AG09319 (cell line): ENCODE measurements at regions not wholly inside any gene's neighbourhood (a gene's known extent, or its start where the extent isn't known, plus 50 kb on each side); places are given as distances from the start of the nearest gene placed in this dataset.

Experiments used
- DNase-seq: peaks from one replicate; pipeline ENCODE4 v3.0.0-alpha.2; 2010; ENCODE audit warnings: low read depth; ENCODE audit errors: extremely low read depth
- TF ChIP-seq, protein P1 (sequence below): IDR thresholded peaks from 2 replicates; pipeline ENCODE4 v1.5.1; 2011; ENCODE audit warnings: low read depth, mild to moderate bottlenecking, inconsistent platforms, low read length, moderate library complexity

- DNase-seq = no peak
- TF ChIP-seq, protein P1, sequence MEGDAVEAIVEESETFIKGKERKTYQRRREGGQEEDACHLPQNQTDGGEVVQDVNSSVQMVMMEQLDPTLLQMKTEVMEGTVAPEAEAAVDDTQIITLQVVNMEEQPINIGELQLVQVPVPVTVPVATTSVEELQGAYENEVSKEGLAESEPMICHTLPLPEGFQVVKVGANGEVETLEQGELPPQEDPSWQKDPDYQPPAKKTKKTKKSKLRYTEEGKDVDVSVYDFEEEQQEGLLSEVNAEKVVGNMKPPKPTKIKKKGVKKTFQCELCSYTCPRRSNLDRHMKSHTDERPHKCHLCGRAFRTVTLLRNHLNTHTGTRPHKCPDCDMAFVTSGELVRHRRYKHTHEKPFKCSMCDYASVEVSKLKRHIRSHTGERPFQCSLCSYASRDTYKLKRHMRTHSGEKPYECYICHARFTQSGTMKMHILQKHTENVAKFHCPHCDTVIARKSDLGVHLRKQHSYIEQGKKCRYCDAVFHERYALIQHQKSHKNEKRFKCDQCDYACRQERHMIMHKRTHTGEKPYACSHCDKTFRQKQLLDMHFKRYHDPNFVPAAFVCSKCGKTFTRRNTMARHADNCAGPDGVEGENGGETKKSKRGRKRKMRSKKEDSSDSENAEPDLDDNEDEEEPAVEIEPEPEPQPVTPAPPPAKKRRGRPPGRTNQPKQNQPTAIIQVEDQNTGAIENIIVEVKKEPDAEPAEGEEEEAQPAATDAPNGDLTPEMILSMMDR = no peak
These were observed 128.0 kb downstream of the BARX2 start for GRCh38 chr11:129503646-129504045.

DNA sequence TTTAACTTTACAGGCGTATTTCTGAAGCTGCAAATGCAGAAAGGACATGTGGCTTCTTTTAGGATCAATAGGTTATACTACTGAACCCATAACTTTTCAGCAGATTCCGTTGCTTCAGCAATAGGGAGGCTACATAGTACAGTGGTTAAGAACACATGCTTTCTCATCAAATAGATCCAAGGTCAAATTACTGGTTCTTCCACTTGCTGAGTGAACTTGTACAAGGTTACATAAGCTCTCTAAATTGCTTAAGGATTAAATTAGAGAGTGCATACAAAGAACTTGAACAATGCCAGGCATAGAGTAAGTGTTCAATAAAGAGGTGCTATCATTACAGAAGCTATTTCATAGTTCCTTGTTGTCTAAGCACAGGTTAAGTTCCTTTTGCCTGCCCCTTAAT is 129.6 kb downstream of the BARX2 start:
- TF ChIP-seq, protein P1 = no peak
- no peak for DNase-seq

GRCh38 chr11:129508163-129508562 is 132.5 kb downstream of the BARX2 start:
- TF ChIP-seq, protein P1 = no peak
- no peak for DNase-seq

- DNase-seq = no peak
- TF ChIP-seq, protein P1 = no peak
These were observed 152.6 kb downstream of the BARX2 start for GRCh38 chr11:129528296-129528695.

DNA sequence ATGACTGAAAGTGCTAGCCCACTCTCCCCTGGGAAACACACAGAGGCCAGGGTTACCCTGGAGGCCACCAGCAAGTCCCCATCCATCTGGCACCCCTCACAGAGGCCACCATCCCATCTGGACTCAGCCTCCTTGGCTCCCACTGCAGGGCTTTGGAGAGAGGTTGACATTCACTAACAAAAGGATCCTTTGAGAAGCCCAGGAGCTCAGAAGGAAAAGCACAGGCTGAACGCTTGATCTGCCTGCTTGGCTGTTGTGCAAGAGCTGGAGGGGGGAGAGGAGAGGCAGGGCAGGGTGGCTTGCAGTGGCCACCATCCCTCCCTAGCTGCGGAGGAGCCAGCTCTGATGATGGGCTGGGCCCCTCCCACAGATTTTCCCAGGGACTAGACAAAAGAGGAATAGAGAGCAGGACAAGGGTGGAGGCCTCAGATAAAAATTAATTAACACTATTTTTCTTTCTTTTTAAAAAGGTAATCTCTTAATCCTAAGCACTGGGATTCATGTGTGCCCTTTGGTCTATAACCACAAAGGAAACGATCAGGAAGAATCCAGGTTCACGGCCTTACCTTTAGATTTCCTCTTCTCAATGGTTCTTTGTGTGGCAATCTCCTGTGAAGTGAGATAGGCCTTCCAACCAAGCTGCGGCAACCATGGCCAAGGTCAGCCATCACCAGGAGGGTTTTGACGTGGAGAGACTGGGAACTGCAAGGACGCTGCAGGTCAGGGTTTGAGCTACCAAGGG is 154.7 kb downstream of the BARX2 start:
- DNase-seq = no peak
- TF ChIP-seq, protein P1 = no peak

- no peak for DNase-seq
- TF ChIP-seq, protein P1 = no peak
These were observed 157.7 kb downstream of the BARX2 start for GRCh38 chr11:129533395-129533794.

DNA sequence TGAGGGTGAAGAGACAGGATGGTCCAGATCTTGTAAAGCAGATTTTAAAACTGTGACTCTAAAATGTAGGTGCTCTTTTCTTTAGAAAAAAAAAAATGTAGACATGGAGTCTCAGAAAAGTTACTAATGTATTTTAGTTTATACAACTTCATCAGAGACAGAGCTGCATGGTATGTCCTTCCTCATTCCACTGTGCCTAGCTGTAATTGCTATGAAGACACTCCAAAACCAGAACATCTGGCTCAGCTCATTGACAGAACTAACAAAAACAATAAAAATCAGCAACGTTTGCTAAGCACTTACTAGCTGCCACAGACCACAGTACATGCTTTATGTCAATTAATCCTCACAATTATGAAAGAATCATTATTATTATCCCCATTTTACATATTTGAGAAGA is 160.7 kb downstream of the BARX2 start:
- TF ChIP-seq, protein P1 = no peak
- DNase-seq = no peak
